AG08395 (cell line): ENCODE measurements at regions not wholly inside any gene's neighbourhood (a gene's known extent, or its start where the extent isn't known, plus 50 kb on each side); places are given as distances from the start of the nearest gene placed in this dataset.
"Not testable (repeated sequence)": the region's sequence is repeated elsewhere in the genome, so short reads cannot be mapped to it uniquely, and the experiment has no call there.

Experiments
- DNase-seq: peaks from one replicate; pipeline ENCODE4 v3.0.0; 2012; ENCODE audit warnings: mixed read lengths, low spot score

- no peak for DNase-seq
These were observed 536.6 kb downstream of the RWDD3 start for GRCh38 chr1:95770581-95770980.

- no peak for DNase-seq
These were observed 544.2 kb downstream of the RWDD3 start for GRCh38 chr1:95778217-95778616.

GRCh38 chr1:95780836-95781235 lies 546.8 kb downstream of the RWDD3 start:
- no peak for DNase-seq

- no peak for DNase-seq
These were observed 556.1 kb downstream of the RWDD3 start for GRCh38 chr1:95790136-95790535.

- DNase-seq, result no peak
These were observed 559.9 kb downstream of the RWDD3 start for GRCh38 chr1:95793893-95794292.

- DNase-seq, result not testable (repeated sequence)
These were observed 563.8 kb downstream of the RWDD3 start for GRCh38 chr1:95797761-95798160.

GRCh38 chr1:95806171-95806570 lies 572.2 kb downstream of the RWDD3 start:
- DNase-seq, result no peak

- no peak for DNase-seq
These were observed 575.4 kb downstream of the RWDD3 start for GRCh38 chr1:95809391-95809790.

- no peak for DNase-seq
These were observed 581.5 kb downstream of the RWDD3 start for GRCh38 chr1:95815511-95815910.

- DNase-seq, result no peak
These were observed 595.5 kb downstream of the RWDD3 start for GRCh38 chr1:95829556-95829955.

- no peak for DNase-seq
These were observed 598.4 kb downstream of the RWDD3 start for GRCh38 chr1:95832370-95832769.

GRCh38 chr1:95849439-95849838 lies 615.4 kb downstream of the RWDD3 start:
- no peak for DNase-seq

- DNase-seq, result no peak
These were observed 616.2 kb downstream of the RWDD3 start for GRCh38 chr1:95850165-95850649.

- no peak for DNase-seq
These were observed 616.8 kb downstream of the RWDD3 start for GRCh38 chr1:95850763-95851162.

- DNase-seq, result no peak
These were observed 618.6 kb downstream of the RWDD3 start for GRCh38 chr1:95852483-95853070.

- no peak for DNase-seq
These were observed 620.4 kb downstream of the RWDD3 start for GRCh38 chr1:95854457-95854856.

- no peak for DNase-seq
These were observed 629.1 kb downstream of the RWDD3 start for GRCh38 chr1:95863086-95863485.

- DNase-seq, result no peak
These were observed 631.8 kb downstream of the RWDD3 start for GRCh38 chr1:95865769-95866168.

- no peak for DNase-seq
These were observed 642.3 kb downstream of the RWDD3 start for GRCh38 chr1:95876276-95876675.

- no peak for DNase-seq
These were observed 645.6 kb downstream of the RWDD3 start for GRCh38 chr1:95879498-95880050.

GRCh38 chr1:95888941-95889390 lies 655.0 kb downstream of the RWDD3 start:
- no peak for DNase-seq

GRCh38 chr1:95889400-95889799 lies 655.4 kb downstream of the RWDD3 start:
- no peak for DNase-seq

- DNase-seq, result no peak
These were observed 659.9 kb downstream of the RWDD3 start for GRCh38 chr1:95893921-95894320.

GRCh38 chr1:95903060-95903459 lies 669.0 kb downstream of the RWDD3 start:
- no peak for DNase-seq
